Memory B cell (primary cell): ENCODE measurements at regions not wholly inside any gene's neighbourhood (a gene's known extent, or its start where the extent isn't known, plus 50 kb on each side); places are given as distances from the start of the nearest gene placed in this dataset.

Experiments
- ATAC-seq: fragments of 150-1000 bp; cut with Tn5 transposase; 2 replicates; pipeline ENCODE4 v1.10.0; 2021; ENCODE audit warnings: low read depth, mild to moderate bottlenecking, moderate library complexity
- DNase-seq, 2 donors: peaks; one replicate each; pipeline ENCODE4 v3.0.0; 2022; ENCODE audit warnings: low spot score in 2 of 2
- H3K27ac Mint-ChIP-seq: one replicate; pipeline ENCODE4 v1.8.0; 2022; ENCODE audit warnings: mild to moderate bottlenecking, moderate library complexity, mixed read lengths
- H3K27me3 Mint-ChIP-seq: one replicate; pipeline ENCODE4 v1.8.0; 2022; ENCODE audit warnings: mixed read lengths
- H3K36me3 Mint-ChIP-seq: one replicate; pipeline ENCODE4 v1.8.0; 2022; ENCODE audit warnings: mild to moderate bottlenecking, mixed read lengths
- H3K4me1 Mint-ChIP-seq: one replicate; pipeline ENCODE4 v1.8.0; 2022; ENCODE audit warnings: mixed read lengths
- H3K4me3 Mint-ChIP-seq: one replicate; pipeline ENCODE4 v1.8.0; 2022; ENCODE audit warnings: mild to moderate bottlenecking, moderate library complexity, mixed read lengths
- H3K9me3 Mint-ChIP-seq: one replicate; pipeline ENCODE4 v1.8.0; 2022; ENCODE audit warnings: mixed read lengths

GRCh38 chr13:22049384-22049783 lies 378.5 kb downstream of the FGF9 start:
- Mint-ChIP-seq H3K27ac (no peak overlapping the region), H3K9me3 (peaks cover 2% of the 10 kb centered on the region), H3K4me3 (no peak overlapping the region), H3K36me3 (no peaks in the 10 kb centered on the region), H3K27me3 (peaks cover 6% of the 10 kb centered on the region), H3K4me1 (no peaks in the 10 kb centered on the region)
- no peak for ATAC-seq
- DNase-seq: no peak

GRCh38 chr13:22050951-22051563 lies 380.2 kb downstream of the FGF9 start:
- DNase-seq (no peak), ATAC-seq (no peak)
- H3K4me3 Mint-ChIP-seq: no peak overlapping the region
- H3K27ac Mint-ChIP-seq: no peak overlapping the region
- no peaks in the 10 kb centered on the region for H3K27me3 Mint-ChIP-seq
- peaks cover 2% of the 10 kb centered on the region for H3K9me3 Mint-ChIP-seq
- H3K4me1 Mint-ChIP-seq: no peaks in the 10 kb centered on the region
- H3K36me3 Mint-ChIP-seq: no peaks in the 10 kb centered on the region

GRCh38 chr13:22053053-22053452 lies 382.2 kb downstream of the FGF9 start:
- no peaks in the 10 kb centered on the region for H3K36me3 Mint-ChIP-seq
- H3K9me3 Mint-ChIP-seq: peaks cover 2% of the 10 kb centered on the region
- ATAC-seq: no peak
- H3K27ac Mint-ChIP-seq: no peak overlapping the region
- H3K4me3 Mint-ChIP-seq: no peak overlapping the region
- H3K4me1 Mint-ChIP-seq: no peaks in the 10 kb centered on the region
- H3K27me3 Mint-ChIP-seq: no peaks in the 10 kb centered on the region
- no peak for DNase-seq

GRCh38 chr13:22055259-22055658 lies 384.4 kb downstream of the FGF9 start:
- ATAC-seq (no peak), DNase-seq (no peak)
- Mint-ChIP-seq H3K27ac (no peak overlapping the region), H3K4me3 (no peak overlapping the region), H3K9me3 (peaks cover 2% of the 10 kb centered on the region), H3K27me3 (no peaks in the 10 kb centered on the region), H3K36me3 (no peaks in the 10 kb centered on the region), H3K4me1 (peaks cover 2% of the 10 kb centered on the region)

GRCh38 chr13:22060187-22060586 lies 389.3 kb downstream of the FGF9 start:
- Mint-ChIP-seq H3K4me1 (peaks cover 14% of the 10 kb centered on the region), H3K4me3 (no peak overlapping the region), H3K27ac (peak overlapping the region; percentile 0), H3K27me3 (no peaks in the 10 kb centered on the region), H3K9me3 (no peaks in the 10 kb centered on the region), H3K36me3 (no peaks in the 10 kb centered on the region)
- DNase-seq (no peak), ATAC-seq (no peak)

- Mint-ChIP-seq H3K9me3 (no peaks in the 10 kb centered on the region), H3K27ac (peak overlapping the region; percentile 68), H3K27me3 (no peaks in the 10 kb centered on the region), H3K4me1 (peaks cover 14% of the 10 kb centered on the region), H3K36me3 (no peaks in the 10 kb centered on the region), H3K4me3 (peak overlapping the region; percentile 46)
- ATAC-seq (peak; percentile 39), DNase-seq (no peak)
Observed at GRCh38 chr13:22061371-22061805, 390.5 kb downstream of the FGF9 start.

- peaks cover 14% of the 10 kb centered on the region for H3K4me1 Mint-ChIP-seq
- H3K4me3 Mint-ChIP-seq: peak overlapping the region; percentile 46
- no peaks in the 10 kb centered on the region for H3K9me3 Mint-ChIP-seq
- no peaks in the 10 kb centered on the region for H3K27me3 Mint-ChIP-seq
- H3K36me3 Mint-ChIP-seq: no peaks in the 10 kb centered on the region
- ATAC-seq (peak; percentile 71), DNase-seq (peak in 1 of 2 donors; percentile 16)
- H3K27ac Mint-ChIP-seq: peak overlapping the region; percentile 68
Observed at GRCh38 chr13:22061806-22062391, 391.0 kb downstream of the FGF9 start.

- H3K9me3 Mint-ChIP-seq: no peaks in the 10 kb centered on the region
- H3K27ac Mint-ChIP-seq: peak overlapping the region; percentile 68
- no peak for ATAC-seq
- DNase-seq: no peak
- peak overlapping the region; percentile 37 for H3K4me3 Mint-ChIP-seq
- no peaks in the 10 kb centered on the region for H3K36me3 Mint-ChIP-seq
- no peaks in the 10 kb centered on the region for H3K27me3 Mint-ChIP-seq
- H3K4me1 Mint-ChIP-seq: peaks cover 14% of the 10 kb centered on the region
Observed at GRCh38 chr13:22062478-22063205, 391.8 kb downstream of the FGF9 start.

GRCh38 chr13:22063416-22064124 lies 392.7 kb downstream of the FGF9 start:
- DNase-seq (no peak), ATAC-seq (no peak)
- no peak overlapping the region for H3K27ac Mint-ChIP-seq
- no peaks in the 10 kb centered on the region for H3K27me3 Mint-ChIP-seq
- H3K9me3 Mint-ChIP-seq: no peaks in the 10 kb centered on the region
- H3K36me3 Mint-ChIP-seq: no peaks in the 10 kb centered on the region
- no peak overlapping the region for H3K4me3 Mint-ChIP-seq
- H3K4me1 Mint-ChIP-seq: peaks cover 14% of the 10 kb centered on the region

GRCh38 chr13:22064854-22065620 lies 394.2 kb downstream of the FGF9 start:
- Mint-ChIP-seq H3K27me3 (no peaks in the 10 kb centered on the region), H3K4me1 (peaks cover 14% of the 10 kb centered on the region), H3K4me3 (no peak overlapping the region), H3K36me3 (no peaks in the 10 kb centered on the region), H3K9me3 (no peaks in the 10 kb centered on the region), H3K27ac (no peak overlapping the region)
- no peak for ATAC-seq
- no peak for DNase-seq

GRCh38 chr13:22073718-22074117 lies 402.8 kb downstream of the FGF9 start:
- H3K27ac Mint-ChIP-seq: peak overlapping the region; percentile 47

GRCh38 chr13:22074403-22074802 lies 403.5 kb downstream of the FGF9 start:
- Mint-ChIP-seq H3K4me1 (peaks cover 7% of the 10 kb centered on the region), H3K36me3 (no peaks in the 10 kb centered on the region), H3K27me3 (peaks cover 3% of the 10 kb centered on the region), H3K4me3 (no peak overlapping the region), H3K27ac (peak overlapping the region; percentile 47), H3K9me3 (no peaks in the 10 kb centered on the region)
- DNase-seq (no peak), ATAC-seq (no peak)

More at GRCh38 chr13:22073718-22074117, 402.8 kb downstream of the FGF9 start:
- H3K36me3 Mint-ChIP-seq: no peaks in the 10 kb centered on the region
- peaks cover 3% of the 10 kb centered on the region for H3K27me3 Mint-ChIP-seq
- H3K4me3 Mint-ChIP-seq: no peak overlapping the region
- ATAC-seq: peak; percentile 84
- no peak for DNase-seq
- H3K4me1 Mint-ChIP-seq: peaks cover 7% of the 10 kb centered on the region
- H3K9me3 Mint-ChIP-seq: no peaks in the 10 kb centered on the region

- peak overlapping the region; percentile 39 for H3K4me3 Mint-ChIP-seq
- peaks cover 3% of the 10 kb centered on the region for H3K27me3 Mint-ChIP-seq
- no peak overlapping the region for H3K27ac Mint-ChIP-seq
- H3K4me1 Mint-ChIP-seq: peaks cover 5% of the 10 kb centered on the region
- peak; percentile 63 for ATAC-seq
- no peak for DNase-seq
- no peaks in the 10 kb centered on the region for H3K9me3 Mint-ChIP-seq
- no peaks in the 10 kb centered on the region for H3K36me3 Mint-ChIP-seq
Observed at GRCh38 chr13:22076658-22077057, 405.8 kb downstream of the FGF9 start.
